SK-N-SH (cell line): ENCODE measurements at regions not wholly inside any gene's neighbourhood (a gene's known extent, or its start where the extent isn't known, plus 50 kb on each side); places are given as distances from the start of the nearest gene placed in this dataset.

ENCODE experiments used
- EP300 ChIP-seq, 2 experiments: IDR thresholded peaks; 2 replicates each; pipeline versions ENCODE4 v1.4.0 to v1.6.1; 2012; ENCODE audit warnings: borderline replicate concordance in 1 of 2, low read depth in 1 of 2, low read length in 1 of 2
- FOXM1 ChIP-seq: IDR thresholded peaks from 2 replicates; pipeline ENCODE4 v1.4.0; 2012; ENCODE audit warnings: low read depth, mild to moderate bottlenecking
- MXI1 ChIP-seq: IDR thresholded peaks from 2 replicates; pipeline ENCODE4 v1.6.1; 2012; ENCODE audit warnings: mild to moderate bottlenecking, low read depth, low read length, improper control_type of control experiment
- SMC3 ChIP-seq: IDR thresholded peaks from 2 replicates; pipeline ENCODE4 v1.6.1; 2012; ENCODE audit warnings: low read depth, low read length, improper control_type of control experiment
- TAF1 ChIP-seq: IDR thresholded peaks from 2 replicates; pipeline ENCODE4 v1.6.1; 2012; ENCODE audit warnings: low read depth, mild to moderate bottlenecking, low read length, moderate library complexity, borderline replicate concordance
- TEAD4 ChIP-seq: IDR thresholded peaks from 2 replicates; pipeline ENCODE4 v1.4.0; 2012; ENCODE audit warnings: mild to moderate bottlenecking, borderline replicate concordance; ENCODE audit not compliant: insufficient read depth
- YY1 ChIP-seq: IDR thresholded peaks from 2 replicates; pipeline ENCODE4 v1.4.0; 2012; ENCODE audit warnings: low read depth, mild to moderate bottlenecking
- TF ChIP-seq, protein P1 (sequence below): IDR thresholded peaks from 2 replicates; pipeline ENCODE4 v1.4.0; 2012; ENCODE audit warnings: low read depth, borderline replicate concordance
- TF ChIP-seq, protein P2 (sequence below): fragments of 200-600 bp; sonication (generic); IDR thresholded peaks from 2 replicates; pipeline ENCODE4 v1.6.1; 2017; ENCODE audit warnings: antibody characterized with exemption, mild to moderate bottlenecking, moderate library complexity
- TF ChIP-seq, protein P3 (sequence below): fragments of 150-350 bp; IDR thresholded peaks from 2 replicates; pipeline ENCODE4 v1.6.1; 2017; ENCODE audit warnings: antibody characterized with exemption, low read length, low read depth, borderline replicate concordance
- TF ChIP-seq, protein P4 (sequence below): IDR thresholded peaks from 2 replicates; pipeline ENCODE4 v1.4.0; 2012; ENCODE audit warnings: low read depth
- TF ChIP-seq, protein P5 (sequence below): IDR thresholded peaks from 2 replicates; pipeline ENCODE4 v1.6.1; 2012; ENCODE audit warnings: mild to moderate bottlenecking, low read depth, low read length, moderate library complexity

DNA sequence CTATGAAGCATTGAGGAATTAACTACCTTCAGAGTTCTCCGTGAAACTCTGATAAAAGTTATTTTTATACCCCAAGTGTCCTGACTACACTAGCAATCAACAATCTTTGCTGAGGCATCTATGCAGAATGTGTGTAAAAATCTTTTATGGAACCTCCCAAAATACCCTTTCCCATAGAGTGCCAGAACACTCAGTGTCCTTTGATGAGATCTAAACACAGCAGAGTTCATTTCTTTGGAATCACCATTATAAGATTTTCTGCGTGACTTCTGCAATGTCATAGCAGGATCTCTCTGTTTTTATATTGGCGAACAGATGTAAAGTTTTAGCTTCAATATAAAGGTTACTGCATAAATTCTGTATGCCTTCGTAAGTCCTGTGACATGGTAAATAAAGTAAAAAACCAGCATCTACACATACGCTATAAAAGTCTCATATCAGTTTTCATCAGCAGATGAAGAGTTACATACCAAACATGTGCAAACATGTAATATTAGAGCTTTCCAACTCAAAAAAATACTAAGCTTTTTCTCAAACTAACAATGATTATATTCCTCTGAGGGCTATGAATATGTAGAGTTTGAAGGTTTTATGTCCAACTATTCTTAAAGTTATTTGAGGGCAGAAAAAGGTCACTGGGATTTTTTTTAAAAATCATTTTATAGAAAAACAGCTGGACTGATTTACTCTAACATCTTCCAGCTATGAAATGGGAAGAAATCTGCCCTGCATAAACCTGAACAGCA lies 67.2 kb downstream of the SKIDA1 start:
- TF ChIP-seq MXI1 = no peak
- TF ChIP-seq, protein P1, sequence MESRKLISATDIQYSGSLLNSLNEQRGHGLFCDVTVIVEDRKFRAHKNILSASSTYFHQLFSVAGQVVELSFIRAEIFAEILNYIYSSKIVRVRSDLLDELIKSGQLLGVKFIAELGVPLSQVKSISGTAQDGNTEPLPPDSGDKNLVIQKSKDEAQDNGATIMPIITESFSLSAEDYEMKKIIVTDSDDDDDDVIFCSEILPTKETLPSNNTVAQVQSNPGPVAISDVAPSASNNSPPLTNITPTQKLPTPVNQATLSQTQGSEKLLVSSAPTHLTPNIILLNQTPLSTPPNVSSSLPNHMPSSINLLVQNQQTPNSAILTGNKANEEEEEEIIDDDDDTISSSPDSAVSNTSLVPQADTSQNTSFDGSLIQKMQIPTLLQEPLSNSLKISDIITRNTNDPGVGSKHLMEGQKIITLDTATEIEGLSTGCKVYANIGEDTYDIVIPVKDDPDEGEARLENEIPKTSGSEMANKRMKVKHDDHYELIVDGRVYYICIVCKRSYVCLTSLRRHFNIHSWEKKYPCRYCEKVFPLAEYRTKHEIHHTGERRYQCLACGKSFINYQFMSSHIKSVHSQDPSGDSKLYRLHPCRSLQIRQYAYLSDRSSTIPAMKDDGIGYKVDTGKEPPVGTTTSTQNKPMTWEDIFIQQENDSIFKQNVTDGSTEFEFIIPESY = no peak
- TF ChIP-seq, protein P2, sequence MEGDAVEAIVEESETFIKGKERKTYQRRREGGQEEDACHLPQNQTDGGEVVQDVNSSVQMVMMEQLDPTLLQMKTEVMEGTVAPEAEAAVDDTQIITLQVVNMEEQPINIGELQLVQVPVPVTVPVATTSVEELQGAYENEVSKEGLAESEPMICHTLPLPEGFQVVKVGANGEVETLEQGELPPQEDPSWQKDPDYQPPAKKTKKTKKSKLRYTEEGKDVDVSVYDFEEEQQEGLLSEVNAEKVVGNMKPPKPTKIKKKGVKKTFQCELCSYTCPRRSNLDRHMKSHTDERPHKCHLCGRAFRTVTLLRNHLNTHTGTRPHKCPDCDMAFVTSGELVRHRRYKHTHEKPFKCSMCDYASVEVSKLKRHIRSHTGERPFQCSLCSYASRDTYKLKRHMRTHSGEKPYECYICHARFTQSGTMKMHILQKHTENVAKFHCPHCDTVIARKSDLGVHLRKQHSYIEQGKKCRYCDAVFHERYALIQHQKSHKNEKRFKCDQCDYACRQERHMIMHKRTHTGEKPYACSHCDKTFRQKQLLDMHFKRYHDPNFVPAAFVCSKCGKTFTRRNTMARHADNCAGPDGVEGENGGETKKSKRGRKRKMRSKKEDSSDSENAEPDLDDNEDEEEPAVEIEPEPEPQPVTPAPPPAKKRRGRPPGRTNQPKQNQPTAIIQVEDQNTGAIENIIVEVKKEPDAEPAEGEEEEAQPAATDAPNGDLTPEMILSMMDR = no peak
- TF ChIP-seq TAF1 = no peak
- no peak for TF ChIP-seq FOXM1
- TF ChIP-seq SMC3 = no peak
- TF ChIP-seq YY1 = no peak
- TF ChIP-seq TEAD4 = no peak
- TF ChIP-seq, protein P3, sequence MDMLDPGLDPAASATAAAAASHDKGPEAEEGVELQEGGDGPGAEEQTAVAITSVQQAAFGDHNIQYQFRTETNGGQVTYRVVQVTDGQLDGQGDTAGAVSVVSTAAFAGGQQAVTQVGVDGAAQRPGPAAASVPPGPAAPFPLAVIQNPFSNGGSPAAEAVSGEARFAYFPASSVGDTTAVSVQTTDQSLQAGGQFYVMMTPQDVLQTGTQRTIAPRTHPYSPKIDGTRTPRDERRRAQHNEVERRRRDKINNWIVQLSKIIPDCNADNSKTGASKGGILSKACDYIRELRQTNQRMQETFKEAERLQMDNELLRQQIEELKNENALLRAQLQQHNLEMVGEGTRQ = no peak
- TF ChIP-seq, protein P4, sequence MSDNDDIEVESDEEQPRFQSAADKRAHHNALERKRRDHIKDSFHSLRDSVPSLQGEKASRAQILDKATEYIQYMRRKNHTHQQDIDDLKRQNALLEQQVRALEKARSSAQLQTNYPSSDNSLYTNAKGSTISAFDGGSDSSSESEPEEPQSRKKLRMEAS = no peak
- no peak for TF ChIP-seq EP300 (IDR thresholded peaks at IDR 0.05; ENCODE audit: borderline replicate concordance in 1 of 2, low read depth in 1 of 2, low read length in 1 of 2)
- TF ChIP-seq, protein P5, sequence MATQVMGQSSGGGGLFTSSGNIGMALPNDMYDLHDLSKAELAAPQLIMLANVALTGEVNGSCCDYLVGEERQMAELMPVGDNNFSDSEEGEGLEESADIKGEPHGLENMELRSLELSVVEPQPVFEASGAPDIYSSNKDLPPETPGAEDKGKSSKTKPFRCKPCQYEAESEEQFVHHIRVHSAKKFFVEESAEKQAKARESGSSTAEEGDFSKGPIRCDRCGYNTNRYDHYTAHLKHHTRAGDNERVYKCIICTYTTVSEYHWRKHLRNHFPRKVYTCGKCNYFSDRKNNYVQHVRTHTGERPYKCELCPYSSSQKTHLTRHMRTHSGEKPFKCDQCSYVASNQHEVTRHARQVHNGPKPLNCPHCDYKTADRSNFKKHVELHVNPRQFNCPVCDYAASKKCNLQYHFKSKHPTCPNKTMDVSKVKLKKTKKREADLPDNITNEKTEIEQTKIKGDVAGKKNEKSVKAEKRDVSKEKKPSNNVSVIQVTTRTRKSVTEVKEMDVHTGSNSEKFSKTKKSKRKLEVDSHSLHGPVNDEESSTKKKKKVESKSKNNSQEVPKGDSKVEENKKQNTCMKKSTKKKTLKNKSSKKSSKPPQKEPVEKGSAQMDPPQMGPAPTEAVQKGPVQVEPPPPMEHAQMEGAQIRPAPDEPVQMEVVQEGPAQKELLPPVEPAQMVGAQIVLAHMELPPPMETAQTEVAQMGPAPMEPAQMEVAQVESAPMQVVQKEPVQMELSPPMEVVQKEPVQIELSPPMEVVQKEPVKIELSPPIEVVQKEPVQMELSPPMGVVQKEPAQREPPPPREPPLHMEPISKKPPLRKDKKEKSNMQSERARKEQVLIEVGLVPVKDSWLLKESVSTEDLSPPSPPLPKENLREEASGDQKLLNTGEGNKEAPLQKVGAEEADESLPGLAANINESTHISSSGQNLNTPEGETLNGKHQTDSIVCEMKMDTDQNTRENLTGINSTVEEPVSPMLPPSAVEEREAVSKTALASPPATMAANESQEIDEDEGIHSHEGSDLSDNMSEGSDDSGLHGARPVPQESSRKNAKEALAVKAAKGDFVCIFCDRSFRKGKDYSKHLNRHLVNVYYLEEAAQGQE = no peak
